Spleen (tissue), 7 donors: ENCODE measurements at regions not wholly inside any gene's neighbourhood (a gene's known extent, or its start where the extent isn't known, plus 50 kb on each side); places are given as distances from the start of the nearest gene placed in this dataset.

Source experiments
- CTCF ChIP-seq, 11 experiments: fragments of 200-600 bp in 7 of 11; fragments of 450-650 bp in 4 of 11; sonication (generic) in 4 of 11; IDR thresholded peaks in 8 of 11; conservative IDR thresholded peaks in 3 of 11; 1 replicate in 7 of 11; 2 replicates in 4 of 11; pipeline versions ENCODE4 v1.4.0 to v1.8.0; 2016 to 2021; ENCODE audit warnings: antibody characterized with exemption in 11 of 11, inconsistent platforms in 4 of 11, mild to moderate bottlenecking in 1 of 11
- POLR2A ChIP-seq, 3 donors: fragments of 450-650 bp; IDR thresholded peaks; one replicate each; pipeline ENCODE4 v1.5.1; 2017; ENCODE audit warnings: antibody characterized with exemption in 3 of 3, mild to moderate bottlenecking in 1 of 3
- POLR2AphosphoS5 ChIP-seq, 3 donors: sonication (generic); formaldehyde crosslinking; IDR thresholded peaks; one replicate each; pipeline ENCODE4 v1.5.1; 2017; ENCODE audit warnings: antibody characterized with exemption in 3 of 3
- donor health status: DM: no; HTN: no; CAD: no; lungs with moderate emphysema.
- donor health status: DM: no; HTN: no; CAD: no.
- donor health status: DM: no; HTN: no; CAD: no.

- TF ChIP-seq POLR2A (IDR thresholded peaks at IDR 0.05) (no peak), CTCF (IDR thresholded peaks at IDR 0.05 in 8 of 11, conservative IDR thresholded peaks at IDR 0.05 in 3 of 11) (no peak), POLR2AphosphoS5 (IDR thresholded peaks at IDR 0.05) (no peak)
Measured at GRCh38 chr14:87233806-87234384, 759.1 kb downstream of the GALC start.
